ENCODE measurements at regions not wholly inside any gene's neighbourhood (a gene's known extent, or its start where the extent isn't known, plus 50 kb on each side); places are given as distances from the start of the nearest gene placed in this dataset.

DNA sequence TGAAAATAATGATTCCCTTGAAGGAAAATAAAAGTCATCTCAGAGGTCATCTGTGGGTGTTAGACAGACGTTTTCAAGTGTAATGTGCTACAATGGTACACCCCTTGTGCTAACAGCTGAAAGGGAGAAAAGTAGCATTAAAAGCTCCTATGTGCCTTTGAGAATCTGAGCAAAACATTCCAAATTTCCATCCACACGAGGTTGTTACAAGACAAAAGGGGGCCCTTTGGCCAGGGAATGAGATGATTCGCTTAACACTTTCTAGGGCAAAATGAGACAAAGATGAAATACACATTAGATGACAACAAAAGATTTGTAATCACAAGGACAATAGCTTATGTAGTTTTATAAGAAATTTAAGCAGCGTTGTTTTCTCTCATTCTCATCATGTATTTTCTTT, 303.6 kb downstream of the LMX1A start:
- TF ChIP-seq EZH2 (IDR thresholded peaks at IDR 0.05; ENCODE audit: insufficient read depth, poor library complexity, severe bottlenecking) (no peak), EZH2phosphoT487 (IDR thresholded peaks at IDR 0.05; ENCODE audit: insufficient read depth, low read depth) (no peak)
